ENCODE measurements at regions not wholly inside any gene's neighbourhood (a gene's known extent, or its start where the extent isn't known, plus 50 kb on each side); places are given as distances from the start of the nearest gene placed in this dataset.
A peak's percentile ranks its signal among the peaks of the same experiment; 100 is the strongest.

DNA sequence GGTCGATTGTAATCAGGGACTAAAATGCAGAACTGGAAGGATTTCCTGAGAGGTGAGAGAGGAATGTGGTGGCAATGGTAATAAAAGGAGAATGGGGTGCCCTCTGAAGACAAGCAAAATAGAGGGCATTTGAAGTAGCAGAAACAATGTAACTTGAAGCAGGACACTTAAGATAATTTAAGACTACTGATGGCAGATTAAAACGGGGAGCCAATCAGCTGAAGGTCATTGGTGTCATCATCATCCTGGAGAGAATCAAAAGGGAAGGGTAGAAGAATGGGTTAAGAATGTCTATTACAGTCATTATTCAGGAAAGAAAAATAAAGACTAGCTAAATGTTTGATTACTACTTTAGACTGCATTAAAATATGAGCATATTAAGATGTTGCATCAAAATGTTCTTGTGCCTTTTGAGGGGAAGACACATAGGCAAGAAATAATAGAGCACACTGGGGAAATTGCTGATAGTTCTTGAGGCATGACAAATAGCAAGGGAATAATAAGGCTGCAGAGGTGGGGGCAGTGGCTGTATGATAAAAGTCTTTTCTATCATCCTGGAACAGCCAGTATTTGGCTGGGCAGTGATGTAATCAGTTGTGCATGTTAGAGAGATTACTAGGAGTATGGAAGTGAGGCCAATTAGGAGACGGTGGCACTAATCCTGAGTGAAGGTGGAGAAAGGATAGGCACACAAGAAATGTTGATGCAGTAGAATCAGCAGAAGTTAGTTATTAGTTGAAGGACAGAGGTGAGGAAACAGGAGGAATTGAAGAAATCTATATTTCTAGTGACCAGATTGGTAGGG is 60.2 kb downstream of the CCDC71L start:
- H3K36me3 ChIP-seq: no peaks in the 10 kb centered on the region
- TF ChIP-seq, protein P1, sequence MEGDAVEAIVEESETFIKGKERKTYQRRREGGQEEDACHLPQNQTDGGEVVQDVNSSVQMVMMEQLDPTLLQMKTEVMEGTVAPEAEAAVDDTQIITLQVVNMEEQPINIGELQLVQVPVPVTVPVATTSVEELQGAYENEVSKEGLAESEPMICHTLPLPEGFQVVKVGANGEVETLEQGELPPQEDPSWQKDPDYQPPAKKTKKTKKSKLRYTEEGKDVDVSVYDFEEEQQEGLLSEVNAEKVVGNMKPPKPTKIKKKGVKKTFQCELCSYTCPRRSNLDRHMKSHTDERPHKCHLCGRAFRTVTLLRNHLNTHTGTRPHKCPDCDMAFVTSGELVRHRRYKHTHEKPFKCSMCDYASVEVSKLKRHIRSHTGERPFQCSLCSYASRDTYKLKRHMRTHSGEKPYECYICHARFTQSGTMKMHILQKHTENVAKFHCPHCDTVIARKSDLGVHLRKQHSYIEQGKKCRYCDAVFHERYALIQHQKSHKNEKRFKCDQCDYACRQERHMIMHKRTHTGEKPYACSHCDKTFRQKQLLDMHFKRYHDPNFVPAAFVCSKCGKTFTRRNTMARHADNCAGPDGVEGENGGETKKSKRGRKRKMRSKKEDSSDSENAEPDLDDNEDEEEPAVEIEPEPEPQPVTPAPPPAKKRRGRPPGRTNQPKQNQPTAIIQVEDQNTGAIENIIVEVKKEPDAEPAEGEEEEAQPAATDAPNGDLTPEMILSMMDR (IDR thresholded peaks at IDR 0.05): no peak
- ATAC-seq (ENCODE audit: insufficient number of reproducible peaks, low FRiP score, low read depth) (no peak), DNase-seq (ENCODE audit: low spot score) (no peak)
- no peaks in the 10 kb centered on the region for H3K9me3 ChIP-seq
- H3K27ac ChIP-seq: no peak overlapping the region
- H3K27me3 ChIP-seq (replicated peaks; ENCODE audit: insufficient read depth): no peaks in the 10 kb centered on the region
- no peak overlapping the region for H3K4me3 ChIP-seq
- H3K4me1 ChIP-seq (ENCODE audit: control insufficient read depth in 1 of 2, low read depth in 2 of 2): no peaks in the 10 kb centered on the region

DNA sequence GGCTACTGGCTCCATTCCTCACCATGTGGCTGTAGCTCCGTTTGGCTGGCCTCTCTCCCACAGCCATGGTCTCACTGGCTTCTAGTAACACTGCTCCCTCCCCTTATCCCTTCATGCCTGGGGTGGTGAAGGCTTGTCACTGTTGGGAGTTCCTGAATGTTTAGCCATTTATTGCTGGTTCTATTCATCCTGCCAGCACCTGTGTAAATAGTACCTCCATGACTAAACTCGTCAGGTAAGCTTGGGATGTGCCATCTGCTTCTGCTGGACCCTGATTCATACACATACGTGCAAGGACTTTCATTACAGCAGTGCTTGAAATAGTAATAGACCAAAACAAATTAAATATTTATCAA is 61.6 kb downstream of the CCDC71L start:
- Histone ChIP-seq H3K36me3 (no peaks in the 10 kb centered on the region), H3K9me3 (no peaks in the 10 kb centered on the region), H3K4me1 (ENCODE audit: control insufficient read depth in 1 of 2, low read depth in 2 of 2) (no peaks in the 10 kb centered on the region), H3K27ac (no peak overlapping the region), H3K4me3 (no peak overlapping the region), H3K27me3 (replicated peaks; ENCODE audit: insufficient read depth) (no peaks in the 10 kb centered on the region)
- TF ChIP-seq, protein P1 (IDR thresholded peaks at IDR 0.05): no peak
- ATAC-seq (ENCODE audit: insufficient number of reproducible peaks, low FRiP score, low read depth) (no peak), DNase-seq (ENCODE audit: low spot score) (no peak)

- H3K27ac ChIP-seq: no peak overlapping the region
- H3K27me3 ChIP-seq (replicated peaks; ENCODE audit: insufficient read depth): no peaks in the 10 kb centered on the region
- H3K9me3 ChIP-seq: no peaks in the 10 kb centered on the region
- H3K4me1 ChIP-seq (ENCODE audit: control insufficient read depth in 1 of 2, low read depth in 2 of 2): no peaks in the 10 kb centered on the region
- DNase-seq (ENCODE audit: low spot score) (no peak), ATAC-seq (ENCODE audit: insufficient number of reproducible peaks, low FRiP score, low read depth) (peak; percentile 39)
- no peaks in the 10 kb centered on the region for H3K36me3 ChIP-seq
- H3K4me3 ChIP-seq: peak overlapping the region; percentile 67
- TF ChIP-seq, protein P1 (IDR thresholded peaks at IDR 0.05): no peak
Measured at GRCh38 chr7:106598663-106599342, 62.2 kb downstream of the CCDC71L start.

- TF ChIP-seq, protein P1 (IDR thresholded peaks at IDR 0.05): no peak
- Histone ChIP-seq H3K9me3 (no peaks in the 10 kb centered on the region), H3K4me1 (ENCODE audit: control insufficient read depth in 1 of 2, low read depth in 2 of 2) (no peaks in the 10 kb centered on the region), H3K36me3 (no peaks in the 10 kb centered on the region), H3K27me3 (replicated peaks; ENCODE audit: insufficient read depth) (no peaks in the 10 kb centered on the region), H3K4me3 (peak overlapping the region; percentile 67), H3K27ac (no peak overlapping the region)
- DNase-seq (ENCODE audit: low spot score) (no peak), ATAC-seq (ENCODE audit: insufficient number of reproducible peaks, low FRiP score, low read depth) (no peak)
Measured at GRCh38 chr7:106597751-106598546, 63.0 kb downstream of the CCDC71L start.

- H3K27ac ChIP-seq: no peak overlapping the region
- no peaks in the 10 kb centered on the region for H3K27me3 ChIP-seq (replicated peaks; ENCODE audit: insufficient read depth)
- H3K4me3 ChIP-seq: no peak overlapping the region
- H3K36me3 ChIP-seq: no peaks in the 10 kb centered on the region
- TF ChIP-seq, protein P1 (IDR thresholded peaks at IDR 0.05): no peak
- DNase-seq (ENCODE audit: low spot score) (no peak), ATAC-seq (ENCODE audit: insufficient number of reproducible peaks, low FRiP score, low read depth) (no peak)
- no peaks in the 10 kb centered on the region for H3K4me1 ChIP-seq (ENCODE audit: control insufficient read depth in 1 of 2, low read depth in 2 of 2)
- no peaks in the 10 kb centered on the region for H3K9me3 ChIP-seq
Measured at GRCh38 chr7:106597014-106597413, 63.9 kb downstream of the CCDC71L start.

Measured in thoracic aorta (tissue), 2 donors.